Astrocyte (in vitro differentiated cells and primary cell): ENCODE measurements at regions not wholly inside any gene's neighbourhood (a gene's known extent, or its start where the extent isn't known, plus 50 kb on each side); places are given as distances from the start of the nearest gene placed in this dataset.
"Not testable (repeated sequence)": the region's sequence is repeated elsewhere in the genome, so short reads cannot be mapped to it uniquely, and the experiment has no call there.

Experiments
- DNase-seq: peaks from one replicate; pipeline ENCODE4 v3.0.0-alpha.2; 2010; ENCODE audit warnings: low read depth
- FAIRE-seq: peaks from 2 replicates; lab custom pipeline; 2011; peaks lifted over from hg19 to GRCh38; lab: Jason Lieb, UNC
- H2AFZ ChIP-seq: 2 replicates; pipeline ENCODE4 v1.6.0; 2012; ENCODE audit warnings: low read depth, low read length, inconsistent platforms
- H3K27ac ChIP-seq: 2 replicates; pipeline ENCODE4 v1.5.1; 2011; ENCODE audit warnings: low read depth, low read length, inconsistent platforms
- H3K27me3 ChIP-seq: 2 replicates; pipeline ENCODE4 v1.6.0; 2011; ENCODE audit warnings: low read length, inconsistent platforms; ENCODE audit not compliant: insufficient read depth
- H3K36me3 ChIP-seq: 2 replicates; pipeline ENCODE4 v1.5.1; 2011; ENCODE audit warnings: low read length, inconsistent platforms; ENCODE audit not compliant: insufficient read depth
- H3K4me1 ChIP-seq: 2 replicates; pipeline ENCODE4 v1.5.1; 2011; ENCODE audit warnings: low read length, inconsistent platforms; ENCODE audit not compliant: insufficient read depth
- H3K4me2 ChIP-seq: 2 replicates; pipeline ENCODE4 v1.6.0; 2012; ENCODE audit warnings: low read length, inconsistent platforms
- H3K4me3 ChIP-seq: 2 replicates; pipeline ENCODE4 v1.5.1; 2011; ENCODE audit warnings: low read depth, mild to moderate bottlenecking, low read length, inconsistent platforms; ENCODE audit not compliant: insufficient read depth
- H3K79me2 ChIP-seq: 2 replicates; pipeline ENCODE4 v1.6.0; 2012; ENCODE audit warnings: mild to moderate bottlenecking, low read length, inconsistent platforms; ENCODE audit not compliant: insufficient read depth
- H3K9ac ChIP-seq: 2 replicates; pipeline ENCODE4 v1.6.0; 2012; ENCODE audit warnings: mild to moderate bottlenecking, low read length, inconsistent platforms
- H3K9me3 ChIP-seq: 2 replicates; pipeline ENCODE4 v1.5.1; 2012; ENCODE audit warnings: low read depth, mild to moderate bottlenecking, low read length, inconsistent platforms; ENCODE audit not compliant: insufficient read depth
- H4K20me1 ChIP-seq: 2 replicates; pipeline ENCODE4 v1.6.0; 2012; ENCODE audit warnings: low read length, inconsistent platforms; ENCODE audit not compliant: insufficient read depth
- H3K27ac Mint-ChIP-seq: one replicate; pipeline ENCODE4 v1.8.0; 2021; ENCODE audit warnings: mild to moderate bottlenecking, mixed read lengths; ENCODE audit not compliant: unreplicated experiment
- H3K27me3 Mint-ChIP-seq: one replicate; pipeline ENCODE4 v1.8.0; 2021; ENCODE audit warnings: low read depth, mixed read lengths; ENCODE audit not compliant: unreplicated experiment
- H3K36me3 Mint-ChIP-seq: one replicate; pipeline ENCODE4 v1.8.0; 2021; ENCODE audit warnings: low read depth, mixed read lengths; ENCODE audit not compliant: unreplicated experiment
- H3K4me1 Mint-ChIP-seq: one replicate; pipeline ENCODE4 v1.8.0; 2021; ENCODE audit warnings: low read depth, mixed read lengths; ENCODE audit not compliant: unreplicated experiment
- H3K4me3 Mint-ChIP-seq: one replicate; pipeline ENCODE4 v1.8.0; 2021; ENCODE audit warnings: mild to moderate bottlenecking, moderate library complexity, mixed read lengths; ENCODE audit not compliant: unreplicated experiment
- H3K9me3 Mint-ChIP-seq: one replicate; pipeline ENCODE4 v1.8.0; 2021; ENCODE audit warnings: mild to moderate bottlenecking, mixed read lengths; ENCODE audit not compliant: unreplicated experiment
- EZH2 ChIP-seq: IDR thresholded peaks from 2 replicates; pipeline ENCODE4 v1.6.1; 2012; ENCODE audit warnings: mild to moderate bottlenecking, low read length, inconsistent platforms; ENCODE audit not compliant: insufficient read depth
- TF ChIP-seq, protein P1 (sequence below): IDR thresholded peaks from 2 replicates; pipeline ENCODE4 v1.5.1; 2011; ENCODE audit warnings: low read depth, mild to moderate bottlenecking, inconsistent platforms, low read length, moderate library complexity; ENCODE audit not compliant: insufficient read depth

DNA sequence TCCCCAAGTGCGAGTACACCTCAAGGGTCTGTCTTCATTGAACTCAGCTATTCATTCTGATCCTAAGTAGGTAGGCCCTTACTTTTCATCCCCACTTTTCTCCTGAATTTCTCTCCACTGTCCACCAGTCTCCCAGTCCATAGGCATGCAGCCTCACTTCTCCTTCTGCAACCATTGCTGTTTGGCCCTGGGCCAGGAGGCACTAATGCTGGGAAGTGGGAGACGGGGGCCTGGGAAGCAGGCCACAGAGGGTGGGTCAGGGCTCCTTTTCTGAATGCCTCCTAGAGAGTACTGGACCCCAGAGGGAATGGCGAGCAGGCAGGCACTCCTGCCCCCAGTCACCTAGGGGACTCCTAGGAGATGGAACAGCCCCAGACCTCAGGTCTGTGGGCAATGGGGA lies 203.5 kb upstream of the RPL34 start:
- Histone ChIP-seq H3K9ac (no peak overlapping the region), H3K79me2 (no peaks in the 10 kb centered on the region), H3K36me3 (no peaks in the 10 kb centered on the region), H4K20me1 (no peaks in the 10 kb centered on the region), H2AFZ (no peak overlapping the region), H3K4me1 (no peaks in the 10 kb centered on the region), H3K4me2 (no peak overlapping the region), H3K27ac (no peak overlapping the region), H3K9me3 (no peaks in the 10 kb centered on the region), H3K27me3 (no peaks in the 10 kb centered on the region), H3K4me3 (no peak overlapping the region)
- Mint-ChIP-seq H3K27me3 (peaks cover 5% of the 10 kb centered on the region), H3K4me1 (peaks cover 3% of the 10 kb centered on the region), H3K27ac (no peak overlapping the region), H3K36me3 (no peaks in the 10 kb centered on the region), H3K9me3 (peaks cover 8% of the 10 kb centered on the region), H3K4me3 (no peak overlapping the region)
- DNase-seq (no peak), FAIRE-seq (no peak)
- no peak for TF ChIP-seq EZH2
- TF ChIP-seq, protein P1, sequence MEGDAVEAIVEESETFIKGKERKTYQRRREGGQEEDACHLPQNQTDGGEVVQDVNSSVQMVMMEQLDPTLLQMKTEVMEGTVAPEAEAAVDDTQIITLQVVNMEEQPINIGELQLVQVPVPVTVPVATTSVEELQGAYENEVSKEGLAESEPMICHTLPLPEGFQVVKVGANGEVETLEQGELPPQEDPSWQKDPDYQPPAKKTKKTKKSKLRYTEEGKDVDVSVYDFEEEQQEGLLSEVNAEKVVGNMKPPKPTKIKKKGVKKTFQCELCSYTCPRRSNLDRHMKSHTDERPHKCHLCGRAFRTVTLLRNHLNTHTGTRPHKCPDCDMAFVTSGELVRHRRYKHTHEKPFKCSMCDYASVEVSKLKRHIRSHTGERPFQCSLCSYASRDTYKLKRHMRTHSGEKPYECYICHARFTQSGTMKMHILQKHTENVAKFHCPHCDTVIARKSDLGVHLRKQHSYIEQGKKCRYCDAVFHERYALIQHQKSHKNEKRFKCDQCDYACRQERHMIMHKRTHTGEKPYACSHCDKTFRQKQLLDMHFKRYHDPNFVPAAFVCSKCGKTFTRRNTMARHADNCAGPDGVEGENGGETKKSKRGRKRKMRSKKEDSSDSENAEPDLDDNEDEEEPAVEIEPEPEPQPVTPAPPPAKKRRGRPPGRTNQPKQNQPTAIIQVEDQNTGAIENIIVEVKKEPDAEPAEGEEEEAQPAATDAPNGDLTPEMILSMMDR = no peak

DNA sequence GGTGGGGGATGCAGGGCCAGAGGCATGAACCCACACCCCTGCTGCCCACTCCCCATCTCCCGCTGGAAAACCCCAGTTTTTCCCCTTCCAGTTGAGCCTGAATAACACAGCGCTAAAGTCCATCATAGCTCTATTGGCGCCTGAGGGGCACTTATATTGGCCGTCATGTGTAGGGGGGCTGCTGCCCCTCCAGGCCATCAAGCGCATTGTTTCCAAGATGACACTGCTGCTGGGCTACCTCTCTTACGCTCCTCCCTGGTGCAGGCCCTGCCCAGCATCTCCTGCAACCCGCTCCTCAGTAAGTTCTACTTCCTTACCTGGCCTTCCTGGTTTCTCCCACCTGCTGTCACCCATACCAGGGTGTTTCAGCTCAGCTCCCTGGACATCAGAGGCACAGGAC lies 205.0 kb upstream of the RPL34 start:
- no peaks in the 10 kb centered on the region for H3K27me3 ChIP-seq
- no peaks in the 10 kb centered on the region for H3K79me2 ChIP-seq
- H3K4me1 ChIP-seq = no peaks in the 10 kb centered on the region
- no peak overlapping the region for H3K27ac ChIP-seq
- H3K4me1 Mint-ChIP-seq = peaks cover 3% of the 10 kb centered on the region
- FAIRE-seq (no peak), DNase-seq (no peak)
- H3K4me3 Mint-ChIP-seq = no peak overlapping the region
- no peaks in the 10 kb centered on the region for H3K36me3 Mint-ChIP-seq
- H2AFZ ChIP-seq = no peak overlapping the region
- no peaks in the 10 kb centered on the region for H4K20me1 ChIP-seq
- H3K9me3 ChIP-seq = no peaks in the 10 kb centered on the region
- H3K27ac Mint-ChIP-seq = no peak overlapping the region
- H3K9me3 Mint-ChIP-seq = peaks cover 9% of the 10 kb centered on the region
- no peak overlapping the region for H3K4me3 ChIP-seq
- no peak overlapping the region for H3K4me2 ChIP-seq
- peaks cover 5% of the 10 kb centered on the region for H3K27me3 Mint-ChIP-seq
- H3K36me3 ChIP-seq = no peaks in the 10 kb centered on the region
- no peak overlapping the region for H3K9ac ChIP-seq
- no peak for TF ChIP-seq EZH2
- TF ChIP-seq, protein P1 = no peak

DNA sequence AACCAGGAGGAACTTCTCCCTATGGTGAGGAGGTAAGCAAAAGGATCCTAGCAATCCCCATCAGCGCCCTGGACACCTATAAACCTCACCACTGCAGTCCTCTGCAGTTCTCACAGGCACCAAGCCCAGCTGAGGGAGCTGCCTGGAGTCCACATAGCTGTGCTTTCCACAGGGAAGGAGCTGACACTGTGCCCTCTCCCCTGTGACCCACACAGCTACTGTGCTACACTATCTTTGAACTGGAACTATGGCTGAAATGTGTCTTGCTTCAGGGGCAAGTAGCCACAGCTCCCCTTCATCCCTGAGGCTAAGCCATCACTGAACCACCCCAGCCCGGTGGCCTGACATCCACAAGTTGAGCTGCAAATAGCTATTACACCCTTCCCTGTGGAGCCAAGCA lies 208.5 kb upstream of the RPL34 start:
- Mint-ChIP-seq H3K9me3 (peaks cover 5% of the 10 kb centered on the region), H3K4me3 (no peak overlapping the region)

DNA sequence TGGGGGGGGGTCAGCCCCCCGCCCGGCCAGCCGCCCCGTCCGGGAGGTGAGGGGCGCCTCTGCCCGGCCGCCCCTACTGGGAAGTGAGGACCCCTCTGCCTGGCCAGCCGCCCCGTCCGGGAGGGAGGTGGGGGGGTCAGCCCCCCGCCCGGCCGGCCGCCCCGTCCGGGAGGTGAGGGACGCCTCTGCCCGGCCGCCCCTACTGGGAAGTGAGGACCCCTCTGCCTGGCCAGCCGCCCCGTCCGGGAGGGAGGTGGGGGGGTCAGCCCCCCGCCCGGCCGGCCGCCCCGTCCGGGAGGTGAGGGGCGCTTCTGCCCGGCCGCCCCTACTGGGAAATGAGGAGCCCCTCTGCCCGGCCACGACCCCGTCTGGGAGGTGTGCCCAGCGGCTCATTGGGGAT lies 210.7 kb upstream of the RPL34 start:
- not testable (repeated sequence) for H3K4me1 Mint-ChIP-seq, H3K9me3 Mint-ChIP-seq

More for the DNA sequence above, 208.5 kb upstream of the RPL34 start:
- H3K4me1 Mint-ChIP-seq = no peaks in the 10 kb centered on the region
- H3K4me1 ChIP-seq = no peaks in the 10 kb centered on the region
- no peaks in the 10 kb centered on the region for H3K36me3 ChIP-seq
- no peak for DNase-seq
- no peak overlapping the region for H3K9ac ChIP-seq
- H3K27me3 ChIP-seq = no peaks in the 10 kb centered on the region
- H3K9me3 ChIP-seq = no peaks in the 10 kb centered on the region
- no peak overlapping the region for H3K27ac ChIP-seq
- no peaks in the 10 kb centered on the region for H3K79me2 ChIP-seq
- no peaks in the 10 kb centered on the region for H4K20me1 ChIP-seq
- no peaks in the 10 kb centered on the region for H3K27me3 Mint-ChIP-seq
- H3K27ac Mint-ChIP-seq = no peak overlapping the region
- H3K4me3 ChIP-seq = no peak overlapping the region
- no peak overlapping the region for H3K4me2 ChIP-seq
- H2AFZ ChIP-seq = no peak overlapping the region
- no peaks in the 10 kb centered on the region for H3K36me3 Mint-ChIP-seq
- FAIRE-seq = no peak
- TF ChIP-seq, protein P1 = no peak
- TF ChIP-seq EZH2 = no peak

More for the DNA sequence above, 210.7 kb upstream of the RPL34 start:
- H3K36me3 Mint-ChIP-seq, H3K27ac Mint-ChIP-seq, DNase-seq, H3K4me1 ChIP-seq, H4K20me1 ChIP-seq, H3K79me2 ChIP-seq, H3K4me3 Mint-ChIP-seq, H3K27ac ChIP-seq, FAIRE-seq, H3K36me3 ChIP-seq, H3K27me3 Mint-ChIP-seq, H2AFZ ChIP-seq, H3K9ac ChIP-seq, H3K9me3 ChIP-seq, H3K4me2 ChIP-seq, H3K27me3 ChIP-seq, H3K4me3 ChIP-seq: not testable (repeated sequence)
